HG03066 (cell line): ENCODE measurements at regions not wholly inside any gene's neighbourhood (a gene's known extent, or its start where the extent isn't known, plus 50 kb on each side); places are given as distances from the start of the nearest gene placed in this dataset.

ENCODE experiments used
- ATAC-seq: cut with Tn5 transposase; IDR thresholded peaks from one replicate; pipeline ENCODE4 v1.9.1; 2021; ENCODE audit warnings: low read depth; ENCODE audit not compliant: unreplicated experiment

DNA sequence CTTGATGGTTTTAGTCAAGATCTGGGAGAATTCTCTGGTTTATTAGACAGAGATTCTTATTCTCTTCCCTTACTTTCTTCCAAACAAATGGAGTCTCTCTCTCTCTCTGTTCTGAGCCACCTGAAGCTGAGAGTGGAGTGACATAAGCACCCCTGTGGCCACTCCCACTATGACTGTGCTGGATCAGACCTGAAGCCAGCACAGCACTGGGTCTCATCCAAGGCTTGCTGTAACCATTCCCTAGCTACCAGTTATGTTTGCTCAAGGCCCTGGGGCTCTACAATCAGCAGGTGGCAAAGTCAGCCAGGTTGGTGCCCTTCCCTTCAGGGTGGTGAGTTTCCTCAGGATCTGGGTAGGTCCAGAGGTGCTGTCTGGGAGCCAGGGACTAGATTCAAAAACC is 568.5 kb downstream of the AACS start:
- ATAC-seq, result no peak

DNA sequence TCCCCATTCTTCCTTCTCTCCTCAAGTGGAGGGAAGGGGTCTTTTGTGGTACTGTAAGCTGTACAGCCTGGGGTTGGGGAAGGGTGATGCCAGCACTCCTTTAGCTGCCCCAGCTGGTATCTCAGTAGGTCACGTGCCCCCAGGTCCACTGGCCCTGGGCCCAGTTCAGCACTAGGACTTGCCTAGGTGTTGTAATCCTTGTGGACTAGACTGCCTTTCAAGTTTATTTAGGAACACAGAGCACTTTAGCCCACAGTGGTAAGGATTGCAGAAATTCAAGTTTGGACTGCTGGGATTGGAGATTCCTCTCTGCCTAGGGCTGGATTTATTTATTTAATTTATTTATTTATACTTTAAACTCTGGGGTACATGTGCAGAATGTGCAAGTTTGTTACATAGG is 569.6 kb downstream of the AACS start:
- ATAC-seq, result no peak

DNA sequence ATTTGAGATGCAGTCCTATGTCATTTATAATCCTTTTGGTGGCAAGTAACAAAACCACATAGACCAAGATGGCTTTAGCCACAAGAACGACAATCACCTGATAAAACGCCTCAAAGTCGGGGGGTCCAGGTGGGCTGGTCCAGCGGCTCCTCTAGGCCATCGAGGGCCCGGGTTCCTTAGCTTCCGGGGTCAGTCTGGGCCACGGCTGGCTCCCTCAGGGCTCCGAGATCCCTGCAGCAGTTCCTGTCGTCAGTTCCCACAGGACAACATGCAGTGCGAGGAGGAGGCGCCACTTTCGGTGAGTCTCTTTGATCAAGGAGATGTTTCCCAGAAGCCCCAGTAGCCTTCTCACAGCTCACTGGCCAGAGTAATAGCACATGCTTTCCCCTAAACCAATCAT is 574.6 kb downstream of the AACS start:
- ATAC-seq, result no peak

DNA sequence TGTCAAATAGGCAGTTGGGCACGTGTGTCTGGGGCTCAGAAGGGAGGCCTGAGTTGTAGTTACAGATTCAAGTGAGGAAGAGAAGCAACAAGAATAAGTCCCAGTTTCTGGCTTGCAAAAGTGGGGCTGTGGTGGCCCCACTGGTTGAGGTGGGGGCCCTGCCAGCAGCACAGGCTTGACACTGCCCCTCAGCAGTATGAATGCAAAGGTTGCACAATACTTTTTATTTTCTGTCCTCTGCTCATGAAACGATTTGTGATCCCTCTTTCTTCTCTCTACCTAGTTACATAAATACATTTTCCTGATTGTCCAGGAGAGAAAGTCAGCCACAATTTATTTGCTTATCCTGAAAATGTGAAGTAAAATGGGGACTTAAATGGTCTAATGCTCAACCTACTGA is 577.8 kb downstream of the AACS start:
- ATAC-seq, result no peak

DNA sequence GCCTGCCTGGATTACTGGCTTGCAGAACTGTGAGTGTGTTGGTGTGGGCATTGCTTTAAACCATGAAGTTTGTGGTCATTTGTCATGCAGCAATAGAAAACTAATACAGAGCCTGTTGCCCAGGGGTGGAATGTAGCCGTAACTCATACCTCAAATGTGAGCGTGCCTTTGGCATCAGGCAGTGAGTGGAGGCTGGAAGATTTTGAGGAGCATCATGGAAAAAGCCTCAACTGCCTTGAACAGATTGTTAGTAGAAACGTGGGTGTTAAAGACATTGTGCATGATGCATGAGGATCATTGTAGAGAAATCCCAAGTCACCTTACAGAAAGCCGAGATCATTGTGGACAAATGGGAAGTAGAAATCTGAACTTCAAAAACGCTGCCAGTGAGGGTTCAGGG is 580.5 kb downstream of the AACS start:
- ATAC-seq, result no peak

DNA sequence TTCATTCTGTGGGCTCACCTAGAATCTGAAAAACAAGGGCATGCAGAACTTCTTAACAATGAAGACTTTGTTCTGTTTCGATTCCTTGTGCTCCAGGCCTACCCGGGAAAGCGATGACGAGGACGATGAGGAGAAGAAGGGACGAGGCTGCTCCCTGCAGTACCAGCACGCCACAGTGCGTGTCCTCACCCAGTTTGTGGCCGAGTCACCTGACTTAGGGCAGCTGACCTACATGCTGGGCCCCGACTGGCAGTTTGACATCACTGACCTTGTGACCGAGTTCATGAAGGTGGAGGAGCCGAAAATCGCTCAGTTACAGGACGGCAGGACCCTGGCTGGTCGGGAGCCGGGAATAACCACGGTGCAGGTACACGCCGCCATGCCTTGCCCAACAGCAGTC is 585.4 kb downstream of the AACS start:
- no peak for ATAC-seq

DNA sequence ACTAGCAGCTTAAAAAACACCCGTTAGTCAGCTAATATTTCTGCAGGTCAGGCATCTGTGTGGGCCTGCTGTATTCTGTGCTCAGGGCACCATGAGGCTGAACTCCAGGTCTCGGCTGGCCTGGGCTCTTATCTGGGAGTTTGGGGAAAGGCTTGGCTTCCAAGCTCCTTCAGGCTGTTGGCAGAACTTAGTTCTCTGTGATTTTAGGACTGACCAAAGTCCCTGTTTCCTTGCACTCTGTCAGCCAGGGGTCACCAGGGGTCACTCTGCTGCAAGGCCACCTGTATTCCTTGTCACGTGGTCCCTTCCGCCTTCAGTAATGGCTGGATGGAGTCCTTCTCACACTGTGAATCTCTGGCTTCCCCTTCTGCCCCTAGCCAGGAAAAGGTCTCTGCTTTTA is 586.4 kb downstream of the AACS start:
- no peak for ATAC-seq

DNA sequence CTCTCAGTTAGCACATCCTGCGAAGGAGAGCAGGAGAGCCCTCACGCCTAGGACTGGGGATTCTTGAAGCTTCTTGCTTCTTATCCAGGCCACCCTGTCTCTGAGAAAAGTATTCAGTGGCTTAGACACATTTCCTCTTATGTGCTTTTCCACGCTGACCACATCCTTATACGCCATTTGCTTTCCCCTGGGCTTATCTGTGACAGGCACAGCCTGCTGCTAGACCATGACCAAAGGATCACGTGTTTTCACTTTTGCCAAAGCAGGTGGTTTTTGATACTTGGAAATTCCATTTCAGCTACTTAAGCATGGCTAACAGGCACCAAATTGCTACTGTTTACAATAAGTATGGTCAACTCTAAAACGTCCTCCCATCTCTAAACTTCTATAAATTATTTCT is 587.4 kb downstream of the AACS start:
- no peak for ATAC-seq

DNA sequence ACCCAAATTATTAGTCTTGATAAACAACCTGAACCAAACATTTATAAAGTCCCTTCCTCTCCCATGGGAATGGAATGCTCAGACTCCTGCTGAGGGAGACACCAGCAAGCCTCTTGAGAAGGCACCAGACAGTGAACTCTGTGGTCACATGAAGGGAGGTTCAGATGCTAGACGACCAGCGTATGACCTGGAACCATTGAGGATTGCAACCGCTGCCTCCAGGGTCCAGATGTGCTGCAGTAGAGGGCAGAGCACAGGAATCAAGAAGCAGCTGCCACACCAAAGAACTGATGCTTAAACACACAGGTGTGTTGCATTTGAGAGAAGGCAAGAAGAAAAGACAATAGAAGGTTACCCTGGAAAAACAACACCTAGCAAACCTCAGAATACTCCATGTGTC is 592.4 kb downstream of the AACS start:
- ATAC-seq, result no peak

DNA sequence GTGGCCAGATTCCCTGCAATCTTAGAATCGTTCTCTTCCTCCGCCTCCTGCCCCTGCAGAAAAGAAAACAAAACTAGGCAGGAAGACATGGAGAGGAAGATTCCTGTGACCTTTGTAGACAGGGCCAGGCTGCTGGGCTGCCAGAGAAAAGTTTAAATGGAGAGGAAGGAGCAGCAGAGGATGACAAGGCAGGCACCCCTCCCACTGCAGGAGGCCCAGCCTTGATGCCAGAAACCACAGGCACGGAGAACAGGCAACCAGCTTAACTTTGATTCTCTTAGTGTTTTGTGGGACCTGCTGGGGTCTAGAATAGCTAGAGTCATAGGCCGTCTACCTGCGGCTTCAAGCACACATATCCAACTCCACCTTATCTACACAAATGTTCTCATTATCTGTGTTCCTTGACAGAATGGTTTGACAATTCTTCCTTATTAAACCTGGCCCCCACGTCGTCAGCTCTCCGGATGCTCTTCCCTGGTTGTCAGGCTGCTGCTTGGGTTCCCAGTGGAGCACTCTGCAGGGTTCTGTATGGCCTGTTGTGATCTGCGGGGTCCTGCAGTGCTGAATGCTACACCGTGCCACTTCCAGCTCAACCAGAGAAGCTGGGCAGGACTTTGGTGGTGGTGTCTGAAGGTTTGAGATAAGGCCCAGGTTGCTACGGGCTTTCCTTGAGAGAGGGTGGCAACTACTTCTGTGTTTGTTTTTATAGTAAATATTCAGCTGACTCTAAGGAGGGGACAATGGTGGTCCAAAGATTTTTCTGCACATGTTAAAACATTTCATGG is 609.5 kb downstream of the AACS start:
- no peak for ATAC-seq

DNA sequence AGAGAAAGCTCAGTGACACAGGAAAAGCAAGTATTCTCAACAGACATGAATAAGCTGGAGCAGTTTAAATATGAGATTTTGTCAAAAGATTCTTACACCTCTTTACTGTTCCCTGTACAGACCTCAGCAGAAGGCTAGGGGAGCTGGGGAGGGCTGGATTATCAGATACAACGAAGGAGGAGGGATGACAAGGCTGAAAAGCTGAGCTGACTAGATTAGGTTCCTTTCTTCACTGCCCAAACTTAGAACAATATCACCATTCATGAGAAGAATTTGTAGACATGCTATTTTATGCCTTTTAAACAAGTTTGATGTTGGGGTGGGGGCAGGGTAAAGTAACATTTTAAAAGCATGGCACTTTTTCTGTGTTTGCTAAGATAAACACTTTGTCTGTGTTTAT is 611.1 kb downstream of the AACS start:
- no peak for ATAC-seq

DNA sequence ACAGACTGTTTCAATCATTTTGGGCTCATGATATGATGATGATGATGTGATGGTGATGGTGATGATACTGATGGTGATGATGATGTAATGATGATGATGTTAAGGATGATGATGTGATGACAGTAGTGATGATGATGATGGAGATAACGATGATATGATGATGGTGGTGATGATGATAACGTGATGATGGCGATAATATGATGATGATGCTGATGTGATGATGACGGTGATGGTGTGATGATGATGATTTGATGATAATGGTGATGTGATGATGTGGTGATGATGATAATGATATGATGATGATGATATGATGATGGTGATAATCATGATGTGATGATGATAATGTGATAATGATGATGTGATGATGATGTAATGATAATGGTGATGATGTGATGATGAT is 612.6 kb downstream of the AACS start:
- no peak for ATAC-seq

DNA sequence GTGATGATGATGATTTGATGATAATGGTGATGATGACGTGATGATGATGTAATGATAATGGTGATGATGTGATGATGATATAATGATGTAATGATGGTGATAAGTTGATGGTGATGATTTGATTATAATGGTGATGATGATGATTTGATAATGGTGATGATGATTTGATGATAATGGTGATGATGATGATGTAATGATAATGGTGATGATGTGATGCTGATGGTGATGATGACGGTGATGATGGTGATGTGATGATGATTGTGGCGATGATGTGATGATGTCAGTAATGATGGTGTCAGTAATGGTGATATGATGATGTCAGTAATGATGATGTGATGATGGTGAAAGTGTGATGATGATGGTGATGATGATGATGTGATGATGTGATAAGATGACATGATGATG is 613.4 kb downstream of the AACS start:
- ATAC-seq, result no peak

DNA sequence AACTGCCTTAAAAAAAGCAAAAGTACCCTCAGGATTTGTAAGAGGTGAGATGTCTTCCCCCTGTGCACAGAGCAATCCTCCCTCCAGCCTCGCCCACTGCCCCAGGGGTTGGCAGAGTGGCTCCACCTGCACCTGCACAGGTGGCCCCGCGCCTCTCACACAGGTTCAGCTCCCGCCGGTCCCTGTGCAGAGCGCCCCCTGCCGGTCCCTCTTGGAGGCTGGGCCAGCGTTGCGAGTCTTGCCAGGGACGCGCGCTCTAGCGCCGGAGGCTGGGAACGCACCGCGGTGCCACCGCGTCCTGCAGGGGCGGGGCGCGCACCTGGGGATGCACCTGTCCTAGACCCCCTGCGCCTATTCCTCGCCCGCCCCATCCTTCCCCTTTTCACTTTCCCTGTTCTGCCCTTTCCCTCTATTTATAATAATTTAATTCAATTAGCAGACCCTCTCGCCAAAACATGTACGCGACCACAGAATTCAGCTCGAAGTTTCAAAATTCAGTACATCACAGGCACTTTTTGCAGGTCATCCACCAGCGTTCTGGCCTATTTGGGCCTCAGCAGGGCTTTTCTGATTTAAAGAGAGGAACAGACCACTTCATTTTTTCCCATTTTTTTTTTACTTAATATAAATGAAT is 618.6 kb downstream of the AACS start:
- ATAC-seq, result no peak

DNA sequence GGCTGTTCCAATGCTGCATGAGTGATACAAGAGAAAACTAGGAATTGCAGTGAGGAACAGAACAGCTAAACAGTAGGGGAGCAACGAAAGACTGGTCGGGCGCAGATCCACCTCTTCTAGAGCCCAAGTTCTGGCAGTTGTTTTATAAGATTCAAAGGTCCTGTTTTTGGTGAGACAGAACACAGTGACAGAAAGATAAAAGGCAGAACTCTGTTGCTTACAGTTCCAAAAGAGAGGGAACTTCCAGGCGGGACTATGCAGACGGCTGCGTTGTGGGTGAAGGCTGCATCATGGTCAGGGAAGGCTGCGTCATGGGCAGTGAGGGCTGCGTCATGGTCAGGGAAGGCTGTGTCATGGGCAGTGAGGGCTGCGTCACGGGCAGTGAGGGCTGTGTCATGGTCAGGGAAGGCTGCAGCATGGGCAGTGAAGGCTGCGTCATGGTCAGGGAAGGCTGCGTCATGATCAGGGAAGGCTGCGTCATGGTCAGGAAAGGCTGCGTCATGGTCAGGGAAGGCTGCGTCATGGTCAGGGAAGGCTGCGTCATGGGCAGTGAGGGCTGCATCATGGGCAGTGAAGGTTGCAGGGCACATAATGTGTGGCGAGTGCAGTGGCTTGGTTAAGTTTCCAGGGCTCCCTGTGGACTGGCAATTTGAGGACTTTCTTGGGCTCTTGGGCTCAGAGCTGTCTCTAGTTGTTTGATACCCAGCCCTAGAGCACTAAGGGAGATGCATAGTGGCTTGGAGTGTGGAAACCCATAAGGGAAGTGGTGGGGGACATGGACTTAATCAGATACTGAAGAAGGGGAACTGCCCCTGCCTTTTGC is 619.9 kb downstream of the AACS start:
- no peak for ATAC-seq

DNA sequence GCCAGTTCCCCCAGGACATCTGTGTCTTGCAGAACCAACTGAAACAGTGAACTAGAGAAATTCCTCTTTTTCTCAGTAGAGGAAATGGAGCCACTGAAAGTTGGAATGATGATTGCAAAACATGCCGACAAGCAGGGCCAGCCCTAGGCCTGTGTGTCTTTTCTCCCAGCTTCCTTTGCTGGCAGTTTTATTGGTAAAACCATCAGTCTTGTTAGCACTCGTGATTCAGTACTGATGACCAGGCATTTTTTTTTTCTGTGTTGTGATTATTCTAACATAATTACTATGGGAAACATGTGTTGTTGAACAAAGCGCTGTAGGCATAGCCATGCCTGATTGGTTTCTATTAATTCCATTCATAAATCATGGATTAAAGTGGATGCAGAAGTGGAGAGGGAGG is 620.7 kb downstream of the AACS start:
- ATAC-seq, result no peak

DNA sequence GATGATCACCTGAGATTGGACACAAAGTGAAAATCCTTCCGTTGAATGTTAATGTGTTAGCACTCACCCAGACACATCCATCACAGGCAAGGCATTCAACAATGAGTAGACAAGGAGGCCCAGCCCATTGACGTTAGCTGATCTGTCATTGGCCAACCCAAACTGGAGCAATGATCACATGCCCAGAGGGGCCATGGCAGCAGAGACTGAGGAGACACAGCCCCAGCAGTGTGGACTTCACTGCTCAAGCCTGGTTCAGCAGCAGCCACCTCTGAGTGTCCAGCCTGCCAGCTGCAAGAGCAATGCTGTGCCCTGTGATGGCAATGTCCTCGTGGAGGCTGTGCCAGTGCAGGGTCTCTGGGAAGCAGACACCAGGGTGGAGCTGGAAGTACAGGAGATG is 622.2 kb downstream of the AACS start:
- no peak for ATAC-seq

DNA sequence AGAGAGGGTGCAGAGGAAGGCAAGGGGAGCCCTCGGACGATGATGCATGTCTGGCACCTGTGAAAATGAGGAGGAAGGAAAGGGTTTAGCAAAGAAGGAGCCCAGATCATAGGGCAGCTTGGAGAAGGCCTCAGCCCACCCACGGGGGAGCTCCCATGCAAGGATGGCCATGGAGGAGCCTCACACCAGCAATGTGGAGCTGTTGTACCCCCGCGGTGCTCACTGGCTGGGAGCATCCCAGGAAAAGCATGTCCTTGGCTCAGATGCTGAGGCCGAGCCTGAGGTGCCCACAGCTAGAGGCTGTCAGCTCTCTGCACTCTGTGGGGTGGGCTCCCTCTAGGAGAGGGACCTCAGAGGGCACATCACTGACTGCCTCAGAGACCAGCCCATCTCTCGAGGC is 622.6 kb downstream of the AACS start:
- ATAC-seq, result no peak

DNA sequence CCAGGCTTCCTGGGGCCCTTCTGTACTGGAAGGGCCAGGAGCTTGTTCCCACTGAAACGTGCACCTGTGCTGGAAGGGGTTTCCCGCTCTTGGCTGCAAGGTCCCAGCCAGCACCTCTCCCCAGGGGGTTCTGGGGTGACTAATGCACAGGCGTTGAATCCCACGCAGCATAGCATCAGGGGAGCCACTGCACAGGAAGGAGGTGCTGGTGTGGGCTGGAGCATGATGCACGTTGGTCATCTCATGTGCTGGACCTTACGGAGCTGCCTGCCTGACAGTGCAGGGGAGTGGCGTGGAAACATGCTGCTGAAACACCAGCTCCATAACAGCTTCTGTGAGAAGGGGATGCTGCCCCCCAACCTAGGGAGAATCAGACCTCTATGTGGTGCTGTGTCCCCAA is 623.0 kb downstream of the AACS start:
- ATAC-seq, result no peak

DNA sequence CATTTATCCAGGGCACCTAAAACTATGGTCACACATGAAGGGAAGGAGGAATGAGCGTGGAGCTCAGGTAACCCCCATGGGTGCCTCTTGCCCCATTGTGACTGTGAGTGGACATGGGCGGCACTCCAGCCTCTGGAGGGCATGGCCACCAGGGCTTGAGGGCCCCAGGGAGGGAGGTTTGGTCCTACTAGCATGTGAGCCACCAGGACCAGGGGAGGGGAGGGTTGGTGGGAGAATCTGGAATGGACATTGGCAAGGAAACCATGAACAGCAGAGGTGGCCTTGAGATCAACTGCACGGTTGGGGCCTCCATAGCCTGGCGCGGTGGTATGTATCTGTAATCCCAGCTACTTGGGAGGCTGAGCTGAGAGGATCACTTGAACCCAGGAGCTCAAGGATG is 623.6 kb downstream of the AACS start:
- ATAC-seq, result no peak

DNA sequence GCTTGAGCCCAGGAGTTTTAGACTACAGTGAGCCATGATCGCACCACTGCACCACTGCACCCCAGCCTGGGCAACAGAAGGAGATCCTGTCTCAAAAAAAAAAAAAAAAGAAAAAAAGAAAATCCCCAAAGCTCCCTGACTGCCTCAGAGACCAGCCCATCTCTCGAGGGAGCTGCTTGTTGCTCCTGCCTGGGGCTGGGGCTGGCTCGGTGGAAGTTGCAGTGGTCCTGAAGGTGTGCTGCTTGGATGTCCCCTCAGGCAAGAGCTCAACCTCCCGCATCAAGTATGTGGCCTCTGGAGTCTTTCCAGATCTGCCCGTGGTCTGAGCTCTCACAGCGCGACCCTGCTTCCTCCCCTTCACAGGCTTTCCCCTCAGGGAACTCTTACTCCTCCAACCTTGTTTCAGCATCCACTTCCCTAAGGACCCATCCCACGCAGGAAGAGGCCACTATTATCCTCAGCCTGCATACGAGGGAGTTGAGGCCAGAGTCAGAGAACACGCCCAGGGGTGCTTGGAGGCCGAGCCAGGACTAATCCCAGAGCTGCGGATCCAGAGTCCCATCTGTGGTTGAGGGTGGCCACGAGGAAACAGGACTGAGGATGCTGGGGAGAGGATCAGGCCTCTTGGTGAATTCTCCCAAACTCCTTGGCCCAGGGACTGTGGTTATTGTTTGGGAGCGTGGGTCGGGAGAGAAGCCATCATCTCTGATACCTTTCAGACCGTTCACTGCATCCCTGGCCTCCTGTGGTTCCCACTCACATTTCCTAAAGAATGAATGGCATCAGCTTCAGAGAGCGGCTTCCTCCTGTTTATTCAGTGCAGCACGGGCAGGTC is 624.6 kb downstream of the AACS start:
- no peak for ATAC-seq
